HG03139 (cell line): ENCODE measurements at regions not wholly inside any gene's neighbourhood (a gene's known extent, or its start where the extent isn't known, plus 50 kb on each side); places are given as distances from the start of the nearest gene placed in this dataset.

Source experiments
- ATAC-seq: cut with Tn5 transposase; IDR thresholded peaks from one replicate; pipeline ENCODE4 v1.9.1; 2021; ENCODE audit not compliant: unreplicated experiment

GRCh38 chr22:49589811-49590210, 237.9 kb downstream of the BRD1 start:
- no peak for ATAC-seq

DNA sequence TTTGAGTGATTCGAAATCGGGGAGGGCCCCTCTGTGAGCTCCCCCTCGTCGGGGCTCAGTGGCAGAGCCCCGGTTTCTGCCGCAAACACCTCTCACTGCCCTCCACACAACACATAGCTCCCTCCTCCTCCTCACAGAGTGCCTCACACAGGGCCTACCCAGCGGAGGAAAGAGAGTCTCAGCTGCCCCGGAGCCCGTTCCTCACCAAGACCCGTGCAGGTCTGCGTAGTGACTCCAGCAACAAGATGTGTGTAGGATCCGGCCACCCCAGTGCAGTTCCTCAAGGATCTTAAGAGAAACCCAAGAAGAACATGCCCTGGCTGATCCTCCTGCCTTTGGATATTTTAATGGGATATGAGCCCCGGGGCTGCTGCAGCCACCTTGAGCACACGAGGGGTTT, 238.4 kb downstream of the BRD1 start:
- no peak for ATAC-seq

GRCh38 chr22:49588739-49589138, 238.9 kb downstream of the BRD1 start:
- no peak for ATAC-seq

GRCh38 chr22:49587987-49588386, 239.7 kb downstream of the BRD1 start:
- ATAC-seq = no peak

GRCh38 chr22:49587421-49587820, 240.3 kb downstream of the BRD1 start:
- ATAC-seq = no peak

- ATAC-seq = no peak
Measured at GRCh38 chr22:49586873-49587272, 240.8 kb downstream of the BRD1 start.

- no peak for ATAC-seq
Measured at GRCh38 chr22:49586244-49586748, 241.4 kb downstream of the BRD1 start.

DNA sequence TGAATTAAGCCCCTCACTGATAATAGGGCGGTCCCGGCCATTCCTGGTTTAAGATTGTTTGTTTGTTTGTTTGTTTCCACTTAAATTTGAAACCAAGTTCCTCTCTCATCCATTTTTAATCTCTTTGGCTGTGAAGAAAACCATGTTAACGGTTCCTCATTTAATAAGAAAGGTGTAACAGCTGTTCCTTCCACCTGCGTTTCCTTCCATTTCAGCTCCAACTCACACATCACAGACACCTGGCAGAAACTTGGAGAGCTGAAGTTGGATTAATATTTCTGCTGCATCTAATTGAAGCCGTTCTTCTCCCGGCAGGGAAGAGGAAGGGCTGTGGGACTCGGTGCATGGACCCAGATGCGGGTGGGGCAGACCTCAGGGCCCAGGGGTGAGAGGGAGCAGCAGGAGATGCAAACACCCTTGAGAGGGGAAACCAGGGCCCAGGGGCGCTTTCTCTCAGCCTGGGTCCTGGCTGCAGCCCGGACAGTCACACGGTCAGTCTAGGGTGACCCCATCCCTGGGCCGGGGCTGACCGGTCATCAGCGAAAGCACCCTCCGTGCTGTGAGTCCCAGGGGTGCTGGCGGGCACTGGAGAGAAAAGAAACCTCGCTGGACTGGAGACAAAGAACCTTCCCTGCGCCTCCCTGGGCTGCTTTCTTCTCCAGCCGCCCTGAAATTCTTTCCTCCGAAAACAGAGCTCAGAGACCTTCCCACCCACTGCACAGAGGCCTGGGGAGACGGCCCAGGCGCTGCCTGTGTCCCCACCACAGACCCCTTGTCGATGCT, 242.0 kb downstream of the BRD1 start:
- ATAC-seq = no peak

DNA sequence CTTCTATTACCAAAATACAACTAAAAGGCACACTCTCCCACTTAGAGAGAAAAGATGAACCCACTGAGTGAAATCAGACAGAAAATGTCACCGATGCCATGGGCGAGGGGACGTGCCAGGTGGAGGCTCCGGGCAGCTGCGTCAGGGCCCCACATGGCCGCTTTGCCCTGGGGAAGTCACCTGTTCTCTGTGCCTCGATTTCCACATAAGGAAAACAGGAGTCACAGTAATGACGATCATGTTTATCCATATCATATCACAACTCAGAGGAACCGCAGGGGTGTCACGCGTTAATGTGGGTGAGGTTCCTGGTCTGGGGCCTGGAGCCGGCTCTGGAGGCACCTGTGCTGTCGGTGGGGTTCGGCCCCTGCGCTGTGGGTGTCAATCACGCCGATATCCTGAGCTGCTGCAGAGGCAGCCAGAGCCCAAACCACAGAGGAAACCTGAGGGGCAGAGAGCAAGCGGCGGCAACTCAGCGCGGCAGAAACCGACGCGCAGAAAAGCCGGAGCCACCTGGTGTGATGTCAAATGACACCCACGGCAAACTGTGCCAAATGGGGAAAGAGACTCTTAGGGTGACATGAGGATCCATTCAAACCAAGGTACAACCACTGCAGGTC, 243.7 kb downstream of the BRD1 start:
- no peak for ATAC-seq

- no peak for ATAC-seq
Measured at GRCh38 chr22:49583341-49583740, 244.3 kb downstream of the BRD1 start.

DNA sequence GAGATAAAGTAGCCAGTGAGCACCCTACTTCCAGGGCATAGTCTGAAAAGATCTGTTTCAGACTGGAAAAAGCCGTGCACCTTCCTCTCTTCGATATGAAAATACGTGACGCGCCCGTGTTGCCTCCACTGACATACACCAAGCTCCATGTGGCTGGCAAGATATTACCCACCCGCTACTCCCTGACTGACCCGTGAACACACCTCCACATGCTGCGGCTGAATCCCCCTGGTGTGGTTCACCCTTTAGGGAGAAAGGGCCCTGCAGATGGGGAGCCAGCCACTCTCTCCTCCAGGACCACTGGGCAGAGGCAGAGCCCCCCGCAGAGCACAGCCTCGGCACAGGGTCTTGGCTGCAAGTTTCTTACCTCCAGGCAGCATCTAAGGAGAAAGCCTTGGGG, 245.0 kb downstream of the BRD1 start:
- no peak for ATAC-seq

DNA sequence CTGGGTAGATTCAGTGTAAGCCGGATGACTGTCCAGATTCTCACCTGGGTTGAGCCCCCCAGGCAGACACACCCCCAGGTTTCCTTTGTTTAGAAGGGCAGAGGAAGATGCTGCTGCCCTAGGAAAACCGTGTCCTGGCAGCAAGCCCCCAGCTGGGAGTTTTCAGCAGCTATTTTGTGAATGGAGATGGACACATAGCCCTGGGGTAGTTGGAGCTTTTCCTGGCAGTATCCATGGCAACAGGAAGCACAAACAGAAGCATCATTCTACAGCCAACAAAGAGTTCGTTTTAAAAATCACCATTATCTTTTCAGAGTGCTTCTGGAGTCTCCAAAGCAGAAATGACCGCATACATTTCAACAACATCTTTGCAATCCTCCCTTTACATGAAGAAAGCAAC, 245.5 kb downstream of the BRD1 start:
- no peak for ATAC-seq

DNA sequence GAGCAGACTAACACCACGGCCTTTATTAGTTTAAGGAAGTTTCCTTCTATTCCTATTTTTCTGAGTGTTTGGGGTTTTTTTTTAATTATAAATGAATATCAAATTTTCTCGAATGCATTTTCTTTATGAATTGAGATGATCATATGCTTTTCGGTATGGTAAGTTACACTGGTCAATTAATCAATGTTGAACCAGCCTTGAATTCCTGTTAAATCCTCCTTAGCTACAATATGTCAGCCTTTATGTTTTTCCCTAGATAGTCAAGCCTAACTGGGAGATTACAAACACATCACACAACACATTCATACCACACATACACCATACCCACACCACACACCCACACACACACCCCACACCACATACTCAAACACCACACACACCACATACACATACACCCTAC, 247.6 kb downstream of the BRD1 start:
- ATAC-seq = no peak

- ATAC-seq = no peak
Measured at GRCh38 chr22:49577168-49578060, 250.3 kb downstream of the BRD1 start.

- ATAC-seq = no peak
Measured at GRCh38 chr22:49576241-49577141, 251.2 kb downstream of the BRD1 start.

- no peak for ATAC-seq
Measured at GRCh38 chr22:49575703-49576081, 252.0 kb downstream of the BRD1 start.

DNA sequence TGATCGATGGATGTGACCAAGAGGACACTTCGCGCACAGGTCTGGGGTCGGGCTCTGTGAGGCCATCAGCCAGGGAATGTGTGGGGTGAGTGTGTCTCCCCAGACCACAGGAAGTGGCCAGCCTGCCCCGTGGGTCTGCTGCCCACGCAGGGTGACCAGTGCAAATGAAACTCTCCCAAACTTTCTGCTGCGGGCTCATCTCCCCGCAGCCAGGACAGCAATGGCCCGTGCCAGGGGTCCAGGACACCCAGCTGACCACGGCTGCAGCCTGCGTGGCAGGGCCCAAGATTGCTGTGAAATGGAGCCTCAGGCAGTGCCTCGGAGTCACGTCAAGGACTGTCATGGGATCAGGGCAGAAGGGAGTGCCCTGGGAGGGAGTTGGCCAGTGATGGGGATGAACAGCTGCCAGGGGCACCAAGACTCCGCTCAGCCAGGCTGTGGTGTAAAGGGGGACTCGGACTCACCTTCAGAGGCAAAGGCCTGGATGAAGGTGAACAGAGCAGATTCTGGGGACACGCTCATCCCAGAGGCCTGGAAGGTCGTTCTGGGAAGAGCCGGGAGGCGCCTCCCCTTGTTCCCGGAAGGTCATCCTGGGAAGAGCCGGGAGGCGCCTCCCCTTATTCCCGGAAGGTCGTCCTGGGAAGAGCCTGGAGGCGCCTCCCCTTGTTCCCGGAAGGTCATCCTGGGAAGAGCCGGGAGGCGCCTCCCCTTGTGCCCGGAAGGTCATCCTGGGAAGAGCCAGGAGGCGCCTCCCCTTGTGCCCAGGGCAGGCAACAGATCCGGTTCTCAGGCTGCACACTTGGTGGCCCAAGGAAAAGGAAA, 252.6 kb downstream of the BRD1 start:
- no peak for ATAC-seq

DNA sequence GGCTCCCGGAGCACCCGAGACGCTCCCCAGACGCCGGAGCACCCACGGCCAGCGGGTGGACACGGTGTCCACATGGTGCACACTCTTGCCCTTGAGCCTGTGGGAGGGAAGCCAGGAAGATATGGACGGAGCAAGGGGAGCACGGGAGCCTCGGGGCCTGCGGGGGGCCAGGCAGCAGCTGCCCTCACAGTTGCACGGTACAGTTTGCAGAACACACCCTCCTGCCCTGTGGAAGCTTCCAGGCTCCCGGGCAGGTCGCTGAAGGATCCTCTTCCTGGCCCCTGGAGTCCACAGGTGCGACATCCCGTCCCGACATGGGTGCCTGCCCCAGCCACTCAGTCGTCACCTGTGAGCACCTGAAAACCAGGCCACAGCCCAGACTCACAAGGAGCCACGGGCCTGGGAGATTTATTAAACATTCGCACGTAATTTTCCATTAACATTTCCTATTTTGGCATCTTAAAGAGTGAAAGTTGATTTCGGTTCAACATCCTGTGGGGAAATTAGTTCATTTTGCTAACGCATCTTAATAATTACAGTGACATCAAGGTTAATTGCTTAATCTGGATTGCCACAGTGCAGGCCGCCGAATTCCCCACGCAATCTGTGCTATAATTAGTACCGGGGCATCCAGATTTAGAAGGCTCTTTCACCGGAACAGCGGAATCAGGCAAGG, 253.3 kb downstream of the BRD1 start:
- ATAC-seq = no peak

- ATAC-seq = no peak
Measured at GRCh38 chr22:49573109-49573765, 254.4 kb downstream of the BRD1 start.
